ENCODE measurements at regions not wholly inside any gene's neighbourhood (a gene's known extent, or its start where the extent isn't known, plus 50 kb on each side); places are given as distances from the start of the nearest gene placed in this dataset.

GRCh38 chr3:135897715-135898114 is 67.8 kb upstream of the PPP2R3A start:
- Histone ChIP-seq H3K4me3 (ENCODE audit: low read length) (no peak overlapping the region), H3K36me3 (ENCODE audit: control insufficient read depth, insufficient read depth, low read length) (no peaks in the 10 kb centered on the region), H3K9me3 (ENCODE audit: control insufficient read depth, low read depth, low read length) (peaks cover 3% of the 10 kb centered on the region), H3K4me1 (ENCODE audit: control insufficient read depth, insufficient read depth, low read length) (no peaks in the 10 kb centered on the region), H3K27ac (ENCODE audit: low read length) (no peak overlapping the region), H3K27me3 (ENCODE audit: control insufficient read depth, insufficient read depth, low read length) (peaks cover 7% of the 10 kb centered on the region)
- no peak for DNase-seq
- WGBS (ENCODE audit: insufficient coverage, low lambda C conversion rate), result no CpG with 5 or more reads among the region's 1 CpG

DNA sequence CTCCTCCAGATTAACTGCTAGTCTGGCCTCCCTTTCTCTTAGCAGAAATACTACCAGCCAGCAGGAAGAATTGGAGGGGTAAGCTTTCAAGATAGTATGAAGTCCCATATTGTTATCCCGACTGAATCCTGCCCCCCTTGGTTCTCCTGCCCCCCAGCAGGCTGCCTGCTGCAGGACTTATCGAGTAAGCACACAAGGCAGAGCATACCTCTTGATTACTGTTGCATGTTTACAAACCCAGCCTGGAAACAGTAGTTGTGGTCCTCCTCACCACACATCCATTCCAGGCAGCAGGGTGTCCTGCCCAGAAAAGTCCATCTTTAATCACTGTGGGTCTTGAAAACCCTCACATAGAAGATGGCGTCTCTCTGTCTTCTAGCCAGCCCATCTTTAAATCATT is 66.8 kb upstream of the PPP2R3A start:
- Histone ChIP-seq H3K27me3 (ENCODE audit: control insufficient read depth, insufficient read depth, low read length) (peaks cover 4% of the 10 kb centered on the region), H3K4me1 (ENCODE audit: control insufficient read depth, insufficient read depth, low read length) (no peaks in the 10 kb centered on the region), H3K4me3 (ENCODE audit: low read length) (no peak overlapping the region), H3K9me3 (ENCODE audit: control insufficient read depth, low read depth, low read length) (peaks cover 3% of the 10 kb centered on the region), H3K36me3 (ENCODE audit: control insufficient read depth, insufficient read depth, low read length) (no peaks in the 10 kb centered on the region), H3K27ac (ENCODE audit: low read length) (no peak overlapping the region)
- no peak for DNase-seq
- WGBS (ENCODE audit: insufficient coverage, low lambda C conversion rate), result 86% methylated on average over 1 of the region's 3 CpGs

- Histone ChIP-seq H3K9me3 (ENCODE audit: control insufficient read depth, low read depth, low read length) (peaks cover 3% of the 10 kb centered on the region), H3K4me1 (ENCODE audit: control insufficient read depth, insufficient read depth, low read length) (no peaks in the 10 kb centered on the region), H3K27me3 (ENCODE audit: control insufficient read depth, insufficient read depth, low read length) (no peaks in the 10 kb centered on the region), H3K4me3 (ENCODE audit: low read length) (no peak overlapping the region), H3K27ac (ENCODE audit: low read length) (no peak overlapping the region), H3K36me3 (ENCODE audit: control insufficient read depth, insufficient read depth, low read length) (no peaks in the 10 kb centered on the region)
- no peak for DNase-seq
- WGBS (ENCODE audit: insufficient coverage, low lambda C conversion rate), result no CpG with 5 or more reads among the region's 5 CpGs
Observed at GRCh38 chr3:135905058-135905724, 60.3 kb upstream of the PPP2R3A start.

- DNase-seq, result no peak
- Histone ChIP-seq H3K4me1 (ENCODE audit: control insufficient read depth, insufficient read depth, low read length) (no peaks in the 10 kb centered on the region), H3K27me3 (ENCODE audit: control insufficient read depth, insufficient read depth, low read length) (no peaks in the 10 kb centered on the region), H3K27ac (ENCODE audit: low read length) (no peak overlapping the region), H3K36me3 (ENCODE audit: control insufficient read depth, insufficient read depth, low read length) (no peaks in the 10 kb centered on the region), H3K4me3 (ENCODE audit: low read length) (no peak overlapping the region), H3K9me3 (ENCODE audit: control insufficient read depth, low read depth, low read length) (no peaks in the 10 kb centered on the region)
- WGBS (ENCODE audit: insufficient coverage, low lambda C conversion rate), result 100% methylated on average over 1 of the region's 3 CpGs
Observed at GRCh38 chr3:135907422-135908165, 57.9 kb upstream of the PPP2R3A start.

DNA sequence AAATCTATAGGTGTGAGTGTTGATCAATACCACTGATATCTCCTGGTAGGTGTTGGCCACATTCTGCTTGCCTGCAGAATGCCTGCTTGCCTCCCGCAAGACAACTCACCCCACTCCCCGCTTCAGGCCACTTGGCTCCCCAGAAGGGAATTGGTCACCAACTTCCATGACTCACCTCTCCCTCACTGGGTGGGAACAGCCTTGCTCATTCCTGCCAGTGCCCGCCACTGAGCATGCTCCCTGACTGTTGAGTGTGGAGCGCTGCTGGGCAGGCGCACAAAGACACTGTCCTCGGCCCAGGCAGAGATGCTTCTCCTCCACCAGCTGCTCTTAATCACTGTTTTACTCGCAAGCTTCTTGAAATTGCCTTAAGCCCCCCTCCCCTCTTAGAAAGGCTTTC is 57.3 kb upstream of the PPP2R3A start:
- no CpG with 5 or more reads among the region's 7 CpGs for WGBS (ENCODE audit: insufficient coverage, low lambda C conversion rate)
- Histone ChIP-seq H3K4me3 (ENCODE audit: low read length) (no peak overlapping the region), H3K36me3 (ENCODE audit: control insufficient read depth, insufficient read depth, low read length) (no peaks in the 10 kb centered on the region), H3K9me3 (ENCODE audit: control insufficient read depth, low read depth, low read length) (no peaks in the 10 kb centered on the region), H3K4me1 (ENCODE audit: control insufficient read depth, insufficient read depth, low read length) (no peaks in the 10 kb centered on the region), H3K27ac (ENCODE audit: low read length) (no peak overlapping the region), H3K27me3 (ENCODE audit: control insufficient read depth, insufficient read depth, low read length) (no peaks in the 10 kb centered on the region)
- DNase-seq, result no peak

DNA sequence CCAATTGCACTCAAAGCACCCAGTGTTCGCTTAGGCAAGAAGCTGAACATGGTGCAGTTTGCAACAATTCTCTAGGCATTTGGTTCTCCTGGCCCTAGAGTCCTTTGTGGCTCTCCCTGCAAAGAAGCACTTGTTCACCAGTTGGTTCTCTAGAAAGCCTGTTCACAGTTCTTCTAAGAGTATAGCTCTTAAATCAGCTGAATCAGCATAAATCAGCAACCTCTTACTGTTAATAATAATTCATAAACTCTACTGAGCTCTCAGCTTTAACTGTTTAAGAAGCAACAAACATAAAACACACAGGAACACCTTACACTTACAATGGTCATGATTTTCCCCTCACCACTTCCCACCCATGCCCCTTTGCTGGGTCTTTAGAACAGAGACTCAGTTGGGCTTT is 56.8 kb upstream of the PPP2R3A start:
- no peak overlapping the region for H3K4me3 ChIP-seq (ENCODE audit: low read length)
- no peak for DNase-seq
- no peak overlapping the region for H3K27ac ChIP-seq (ENCODE audit: low read length)
- no peaks in the 10 kb centered on the region for H3K9me3 ChIP-seq (ENCODE audit: control insufficient read depth, low read depth, low read length)
- no peaks in the 10 kb centered on the region for H3K27me3 ChIP-seq (ENCODE audit: control insufficient read depth, insufficient read depth, low read length)
- no peaks in the 10 kb centered on the region for H3K36me3 ChIP-seq (ENCODE audit: control insufficient read depth, insufficient read depth, low read length)
- H3K4me1 ChIP-seq (ENCODE audit: control insufficient read depth, insufficient read depth, low read length), result no peaks in the 10 kb centered on the region
- no CpG with 5 or more reads among the region's 1 CpG for WGBS (ENCODE audit: insufficient coverage, low lambda C conversion rate)

GRCh38 chr3:135911110-135911509 is 54.4 kb upstream of the PPP2R3A start:
- DNase-seq, result no peak
- Histone ChIP-seq H3K27me3 (ENCODE audit: control insufficient read depth, insufficient read depth, low read length) (no peaks in the 10 kb centered on the region), H3K36me3 (ENCODE audit: control insufficient read depth, insufficient read depth, low read length) (no peaks in the 10 kb centered on the region), H3K27ac (ENCODE audit: low read length) (no peak overlapping the region), H3K4me3 (ENCODE audit: low read length) (no peak overlapping the region), H3K4me1 (ENCODE audit: control insufficient read depth, insufficient read depth, low read length) (no peaks in the 10 kb centered on the region), H3K9me3 (ENCODE audit: control insufficient read depth, low read depth, low read length) (no peaks in the 10 kb centered on the region)
- WGBS (ENCODE audit: insufficient coverage, low lambda C conversion rate), result no CpG with 5 or more reads among the region's 2 CpGs

DNA sequence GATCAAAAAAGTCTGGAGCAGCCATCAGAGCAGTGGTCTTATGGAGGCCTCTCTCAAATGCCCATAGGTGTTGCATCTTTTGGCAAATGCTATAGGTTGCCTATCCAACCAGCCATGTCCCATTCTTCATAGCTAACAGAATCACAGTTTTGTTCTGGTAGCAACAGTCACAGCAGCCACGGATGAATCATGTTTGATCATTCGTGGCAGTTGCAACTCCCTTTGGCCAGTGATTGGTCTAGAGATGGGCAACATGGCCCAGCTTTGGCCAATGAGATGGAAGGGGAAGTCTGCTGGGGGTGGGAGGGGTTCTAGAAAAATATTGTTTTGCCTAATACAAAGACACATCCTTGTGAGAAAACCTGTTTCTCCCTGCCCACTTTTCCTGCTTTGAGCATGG is 50.3 kb upstream of the PPP2R3A start:
- no CpG with 5 or more reads among the region's 2 CpGs for WGBS (ENCODE audit: insufficient coverage, low lambda C conversion rate)
- Histone ChIP-seq H3K36me3 (ENCODE audit: control insufficient read depth, insufficient read depth, low read length) (no peaks in the 10 kb centered on the region), H3K4me3 (ENCODE audit: low read length) (no peak overlapping the region), H3K4me1 (ENCODE audit: control insufficient read depth, insufficient read depth, low read length) (no peaks in the 10 kb centered on the region), H3K9me3 (ENCODE audit: control insufficient read depth, low read depth, low read length) (no peaks in the 10 kb centered on the region), H3K27ac (ENCODE audit: low read length) (no peak overlapping the region), H3K27me3 (ENCODE audit: control insufficient read depth, insufficient read depth, low read length) (no peaks in the 10 kb centered on the region)
- no peak for DNase-seq
